HEK293T (cell line): ENCODE measurements at regions not wholly inside any gene's neighbourhood (a gene's known extent, or its start where the extent isn't known, plus 50 kb on each side); places are given as distances from the start of the nearest gene placed in this dataset.

Source experiments
- CTCF ChIA-PET: fragments of 350-600 bp; formaldehyde crosslinking; extraction: SDS; loops from one replicate; lab custom pipeline; 2021; ENCODE audit warnings: antibody characterized with exemption, inconsistent platforms; lab: Yijun Ruan, JAX
- POLR2A ChIA-PET: fragments of 350-600 bp; formaldehyde crosslinking; extraction: SDS; loops from one replicate; lab custom pipeline; 2020; ENCODE audit warnings: antibody characterized with exemption, inconsistent platforms; lab: Yijun Ruan, JAX
- DNase-seq: peaks from one replicate; pipeline ENCODE4 v3.0.0; 2012; ENCODE audit warnings: mixed read lengths; ENCODE audit errors: extremely low spot score
- ARNT ChIP-seq: fragments of 450-650 bp; IDR thresholded peaks from 2 replicates; pipeline ENCODE4 v1.6.1; 2017; ENCODE audit warnings: mild to moderate bottlenecking
- BHLHE40 ChIP-seq: fragments of 450-650 bp; IDR thresholded peaks from 2 replicates; pipeline ENCODE4 v1.6.1; 2016; ENCODE audit warnings: mild to moderate bottlenecking, moderate library complexity, borderline replicate concordance
- CTBP1 ChIP-seq: fragments of 450-650 bp; IDR thresholded peaks from 2 replicates; pipeline ENCODE4 v1.6.1; 2016; ENCODE audit warnings: borderline replicate concordance
- ELF4 ChIP-seq: fragments of 450-650 bp; IDR thresholded peaks from 2 replicates; pipeline ENCODE4 v1.6.1; 2017; ENCODE audit warnings: antibody characterized with exemption
- FOXA1 ChIP-seq: fragments of 450-650 bp; IDR thresholded peaks from 2 replicates; pipeline ENCODE4 v1.6.1; 2016; ENCODE audit warnings: mild to moderate bottlenecking
- FOXK2 ChIP-seq: fragments of 450-650 bp; IDR thresholded peaks from 2 replicates; pipeline ENCODE4 v1.6.1; 2016; ENCODE audit warnings: mild to moderate bottlenecking
- FOXM1 ChIP-seq: fragments of 450-650 bp; IDR thresholded peaks from 2 replicates; pipeline ENCODE4 v1.6.1; 2017; ENCODE audit warnings: mild to moderate bottlenecking, borderline replicate concordance
- HDGF ChIP-seq: fragments of 450-650 bp; IDR thresholded peaks from 2 replicates; pipeline ENCODE4 v1.6.1; 2017; ENCODE audit warnings: antibody characterized with exemption, borderline replicate concordance
- L3MBTL2 ChIP-seq: fragments of 450-650 bp; conservative IDR thresholded peaks from 2 replicates; pipeline ENCODE4 v1.6.1; 2016; ENCODE audit warnings: mild to moderate bottlenecking
- LEF1 ChIP-seq: fragments of 450-650 bp; IDR thresholded peaks from 2 replicates; pipeline ENCODE4 v1.6.1; 2017; ENCODE audit warnings: mild to moderate bottlenecking, borderline replicate concordance
- NFRKB ChIP-seq: fragments of 450-650 bp; IDR thresholded peaks from 2 replicates; pipeline ENCODE4 v1.6.1; 2016; ENCODE audit warnings: mild to moderate bottlenecking, moderate library complexity
- SP1 ChIP-seq: fragments of 450-650 bp; IDR thresholded peaks from 2 replicates; pipeline ENCODE4 v1.6.1; 2017
- SUZ12 ChIP-seq: fragments of 450-650 bp; IDR thresholded peaks from 2 replicates; pipeline ENCODE4 v1.6.1; 2016; ENCODE audit warnings: mild to moderate bottlenecking
- TARDBP ChIP-seq: fragments of 450-650 bp; IDR thresholded peaks from 2 replicates; pipeline ENCODE4 v1.6.1; 2016
- ZNF384 ChIP-seq: fragments of 450-650 bp; IDR thresholded peaks from 2 replicates; pipeline ENCODE4 v1.6.1; 2016
- TF ChIP-seq, protein P1 (sequence below): fragments of 450-650 bp; IDR thresholded peaks from 2 replicates; pipeline ENCODE4 v1.6.1; 2016

DNA sequence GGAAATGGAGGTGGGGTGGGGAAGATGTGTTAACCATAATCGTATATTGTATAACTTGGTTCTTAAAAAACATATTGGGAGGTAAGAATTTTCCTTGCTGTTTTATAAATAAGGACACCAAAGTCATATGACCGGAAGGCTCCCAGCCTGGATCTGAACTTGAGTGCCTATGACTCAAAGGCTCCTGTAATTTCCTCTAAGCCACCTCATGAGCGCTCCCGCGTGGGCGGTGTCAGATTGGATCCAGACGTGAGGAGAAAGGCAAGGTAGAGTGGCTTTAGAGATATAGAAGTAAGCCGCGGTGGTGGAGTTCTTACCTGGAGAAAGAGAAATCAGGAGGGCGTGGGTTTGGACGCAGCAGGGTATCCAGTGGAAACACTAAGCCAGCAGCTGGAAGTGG lies 196.2 kb upstream of the NLRP1 start:
- TF ChIP-seq LEF1 (no peak), CTBP1 (no peak), HDGF (no peak), ARNT (no peak), TARDBP (no peak), FOXK2 (no peak), FOXA1 (no peak), ELF4 (no peak), FOXM1 (no peak), NFRKB (no peak), BHLHE40 (no peak), SP1 (no peak), SUZ12 (no peak)
- TF ChIP-seq, protein P1, sequence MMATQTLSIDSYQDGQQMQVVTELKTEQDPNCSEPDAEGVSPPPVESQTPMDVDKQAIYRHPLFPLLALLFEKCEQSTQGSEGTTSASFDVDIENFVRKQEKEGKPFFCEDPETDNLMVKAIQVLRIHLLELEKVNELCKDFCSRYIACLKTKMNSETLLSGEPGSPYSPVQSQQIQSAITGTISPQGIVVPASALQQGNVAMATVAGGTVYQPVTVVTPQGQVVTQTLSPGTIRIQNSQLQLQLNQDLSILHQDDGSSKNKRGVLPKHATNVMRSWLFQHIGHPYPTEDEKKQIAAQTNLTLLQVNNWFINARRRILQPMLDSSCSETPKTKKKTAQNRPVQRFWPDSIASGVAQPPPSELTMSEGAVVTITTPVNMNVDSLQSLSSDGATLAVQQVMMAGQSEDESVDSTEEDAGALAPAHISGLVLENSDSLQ: no peak
- ChIA-PET CTCF (no interaction called here), POLR2A (no interaction called here)
- DNase-seq: no peak

DNA sequence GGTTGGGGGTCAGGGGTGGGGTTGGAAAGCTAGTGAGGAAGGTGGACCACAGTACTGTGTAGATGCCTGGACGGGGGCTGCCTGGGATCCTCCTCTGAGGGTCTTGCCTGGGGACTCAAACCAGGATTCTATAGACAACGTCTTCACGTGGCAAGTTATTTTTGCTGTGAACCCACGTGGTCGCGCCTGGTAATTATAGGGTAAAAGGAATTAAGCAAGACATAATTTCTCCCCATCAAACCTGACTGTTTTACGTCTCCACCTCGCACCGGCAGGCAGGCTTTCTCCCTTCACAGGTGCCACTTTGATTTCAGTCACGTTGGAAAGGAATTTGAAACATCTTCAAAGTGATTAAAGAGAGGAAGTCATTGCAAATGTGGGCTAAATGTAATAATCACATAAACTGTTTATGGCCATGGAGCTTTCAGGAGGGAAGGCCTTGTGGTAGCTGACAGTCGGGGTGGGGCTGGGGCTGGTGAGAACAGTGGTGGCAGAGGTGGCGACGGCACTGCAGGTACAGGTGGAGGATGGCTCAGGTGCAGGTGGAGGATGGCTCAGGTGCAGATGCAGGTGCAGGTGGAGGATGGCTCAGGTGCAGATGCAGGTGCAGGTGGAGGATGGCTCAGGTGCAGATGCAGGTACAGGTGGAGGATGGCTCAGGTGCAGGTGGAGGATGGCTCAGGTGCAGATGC lies 197.1 kb upstream of the NLRP1 start:
- CTCF ChIA-PET: no interaction called here
- no peak for TF ChIP-seq TARDBP
- no peak for TF ChIP-seq L3MBTL2
- TF ChIP-seq FOXA1: no peak
- no peak for TF ChIP-seq CTBP1
- no peak for TF ChIP-seq SP1
- TF ChIP-seq ZNF384: no peak
- no peak for TF ChIP-seq ARNT
- no peak for TF ChIP-seq FOXM1
- TF ChIP-seq BHLHE40: no peak
- TF ChIP-seq NFRKB: no peak
- TF ChIP-seq FOXK2: no peak
- DNase-seq: no peak
- POLR2A ChIA-PET: no interaction called here

DNA sequence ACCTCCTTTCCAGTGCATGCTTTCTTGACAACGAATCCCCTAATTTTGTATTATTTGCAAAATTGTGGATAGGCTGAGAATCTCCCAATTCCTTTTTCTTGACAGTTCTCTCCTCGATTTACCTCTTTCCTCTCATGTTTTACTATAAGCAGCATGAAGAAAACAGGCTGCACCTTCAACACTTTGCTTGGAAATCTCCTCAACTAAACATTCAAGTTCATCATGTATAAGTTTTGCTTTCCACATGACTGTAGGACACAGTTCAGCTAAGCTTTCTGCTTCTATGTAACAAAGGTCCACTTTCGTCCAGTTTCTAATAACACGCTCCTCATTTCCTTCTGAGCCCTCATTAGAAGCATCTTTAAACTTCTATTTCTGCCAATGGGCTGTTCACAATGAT lies 199.0 kb upstream of the NLRP1 start:
- ChIA-PET POLR2A (no interaction called here), CTCF (no interaction called here)
- TF ChIP-seq BHLHE40 (no peak), ELF4 (no peak), ZNF384 (no peak), L3MBTL2 (no peak), FOXK2 (no peak), CTBP1 (no peak), ARNT (no peak), TARDBP (no peak), NFRKB (no peak), SUZ12 (no peak), LEF1 (no peak)
- TF ChIP-seq, protein P1: no peak
- DNase-seq: no peak

DNA sequence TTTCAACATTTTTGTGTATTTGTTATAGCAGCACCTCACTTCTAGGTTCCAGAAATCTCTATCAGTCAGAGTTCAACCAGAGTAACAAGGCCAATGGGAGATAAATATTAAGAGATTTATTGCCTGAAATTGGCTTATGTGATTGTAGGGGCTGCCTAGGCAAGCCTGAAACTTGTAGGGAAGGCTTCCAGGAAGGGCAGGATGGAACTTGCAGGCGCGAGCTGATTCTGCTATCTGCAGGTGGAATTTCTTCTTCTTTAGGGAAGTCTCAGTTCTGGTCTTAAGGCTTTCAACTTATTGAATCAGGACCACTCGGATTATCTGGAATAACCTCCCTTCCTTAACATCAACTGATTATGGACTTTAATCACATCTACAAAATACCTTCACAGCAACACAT lies 199.5 kb upstream of the NLRP1 start:
- no peak for TF ChIP-seq TARDBP
- TF ChIP-seq ZNF384: no peak
- no peak for TF ChIP-seq FOXK2
- no peak for TF ChIP-seq SP1
- TF ChIP-seq ELF4: no peak
- no peak for TF ChIP-seq SUZ12
- TF ChIP-seq, protein P1: no peak
- TF ChIP-seq FOXA1: no peak
- no peak for TF ChIP-seq FOXM1
- no peak for TF ChIP-seq L3MBTL2
- TF ChIP-seq CTBP1: no peak
- no peak for TF ChIP-seq ARNT
- TF ChIP-seq NFRKB: no peak
- TF ChIP-seq HDGF: no peak
- no peak for TF ChIP-seq BHLHE40
- TF ChIP-seq LEF1: no peak
- ChIA-PET POLR2A (no interaction called here), CTCF (interaction anchor here (0.8 kb wide), 1 partner anchor 10 kb away, joined by 3 read pairs; no protein-coding TSS in a partner anchor)
- DNase-seq: no peak

DNA sequence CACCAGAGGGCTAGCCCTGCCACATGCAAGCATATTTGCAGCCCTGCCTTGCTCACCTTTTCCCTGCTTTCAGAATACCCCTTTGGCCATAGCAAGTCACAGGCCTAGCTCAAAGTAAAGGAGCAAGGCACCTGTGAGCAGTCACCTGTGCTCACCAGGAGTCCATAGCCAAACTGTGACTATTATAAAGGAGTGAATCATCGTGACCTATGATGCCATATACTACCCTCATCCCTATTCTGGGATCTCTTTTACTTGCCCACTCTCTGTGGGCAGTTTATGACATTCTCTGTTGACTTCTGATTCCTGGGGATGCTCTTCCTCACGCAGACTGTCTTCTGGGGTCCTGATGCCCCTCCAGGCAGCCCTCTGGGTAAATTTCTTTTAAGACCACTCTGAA lies 200.5 kb upstream of the NLRP1 start:
- no peak for DNase-seq
- TF ChIP-seq TARDBP (no peak), FOXM1 (no peak), ELF4 (no peak), SP1 (no peak), ZNF384 (no peak), L3MBTL2 (no peak), BHLHE40 (no peak), CTBP1 (no peak), SUZ12 (no peak), LEF1 (no peak), ARNT (no peak)
- POLR2A ChIA-PET: no interaction called here
- CTCF ChIA-PET: no interaction called here

DNA sequence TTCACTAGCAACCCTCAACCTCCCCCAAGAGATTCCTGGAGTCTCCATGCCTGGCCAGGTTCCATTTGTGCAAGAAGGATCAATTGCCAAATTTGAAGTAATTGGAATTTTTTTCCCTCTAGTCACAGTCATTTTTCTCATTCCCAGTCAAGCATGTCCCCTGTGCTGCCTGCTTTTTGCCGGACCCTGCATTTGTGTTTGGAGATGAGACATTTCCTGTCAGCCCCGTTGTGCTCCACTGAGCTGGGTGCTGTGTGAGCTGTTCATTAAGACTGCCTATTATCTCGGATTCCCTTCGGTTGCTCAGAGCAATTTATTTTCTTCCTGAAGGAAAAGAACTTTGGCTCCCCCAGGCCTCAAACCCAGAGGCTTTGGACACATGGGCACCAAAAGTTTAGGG lies 201.0 kb upstream of the NLRP1 start:
- TF ChIP-seq SUZ12: no peak
- TF ChIP-seq ARNT: no peak
- no peak for TF ChIP-seq LEF1
- no peak for TF ChIP-seq ELF4
- TF ChIP-seq ZNF384: no peak
- TF ChIP-seq L3MBTL2: no peak
- no peak for TF ChIP-seq FOXK2
- TF ChIP-seq FOXA1: no peak
- TF ChIP-seq, protein P1: no peak
- ChIA-PET POLR2A (no interaction called here), CTCF (no interaction called here)
- DNase-seq: no peak
